RKO (cell line): ENCODE measurements at regions not wholly inside any gene's neighbourhood (a gene's known extent, or its start where the extent isn't known, plus 50 kb on each side); places are given as distances from the start of the nearest gene placed in this dataset.
"Not testable (repeated sequence)": the region's sequence is repeated elsewhere in the genome, so short reads cannot be mapped to it uniquely, and the experiment has no call there.

Experiments
- DNase-seq: peaks from one replicate; pipeline ENCODE4 v3.0.0-alpha.2; 2016; ENCODE audit warnings: low spot score

- no peak for DNase-seq
These were observed 123.0 kb upstream of the GRIA1 start for GRCh38 chr5:153367466-153367865.

- DNase-seq = no peak
These were observed 117.9 kb upstream of the GRIA1 start for GRCh38 chr5:153372425-153373129.

GRCh38 chr5:153373130-153373498 is 117.4 kb upstream of the GRIA1 start:
- DNase-seq = no peak

- not testable (repeated sequence) for DNase-seq
These were observed 108.8 kb upstream of the GRIA1 start for GRCh38 chr5:153381630-153382029.

GRCh38 chr5:153390569-153390968 is 99.9 kb upstream of the GRIA1 start:
- DNase-seq = no peak

- no peak for DNase-seq
These were observed 90.9 kb upstream of the GRIA1 start for GRCh38 chr5:153399595-153399994.

GRCh38 chr5:153400931-153401330 is 89.5 kb upstream of the GRIA1 start:
- DNase-seq = no peak

- no peak for DNase-seq
These were observed 87.9 kb upstream of the GRIA1 start for GRCh38 chr5:153402550-153402949.

- DNase-seq = no peak
These were observed 87.0 kb upstream of the GRIA1 start for GRCh38 chr5:153403470-153403869.

GRCh38 chr5:153404747-153405146 is 85.7 kb upstream of the GRIA1 start:
- DNase-seq = no peak

GRCh38 chr5:153421676-153422075 is 68.8 kb upstream of the GRIA1 start:
- DNase-seq = no peak

GRCh38 chr5:153425914-153426313 is 64.6 kb upstream of the GRIA1 start:
- no peak for DNase-seq

- DNase-seq = no peak
These were observed 60.6 kb upstream of the GRIA1 start for GRCh38 chr5:153429761-153430380.

GRCh38 chr5:153432583-153432982 is 57.9 kb upstream of the GRIA1 start:
- DNase-seq = no peak

GRCh38 chr5:153437251-153437650 is 53.2 kb upstream of the GRIA1 start:
- DNase-seq = no peak

- DNase-seq = peak; percentile 18
These were observed 51.3 kb upstream of the GRIA1 start for GRCh38 chr5:153439130-153439529.
